Superior temporal gyrus (tissue), 1 donor: ENCODE measurements at regions not wholly inside any gene's neighbourhood (a gene's known extent, or its start where the extent isn't known, plus 50 kb on each side); places are given as distances from the start of the nearest gene placed in this dataset.

Experiments
- DNase-seq: peaks from one replicate; pipeline ENCODE4 v3.0.0-alpha.2; 2016; ENCODE audit errors: extremely low spot score

DNA sequence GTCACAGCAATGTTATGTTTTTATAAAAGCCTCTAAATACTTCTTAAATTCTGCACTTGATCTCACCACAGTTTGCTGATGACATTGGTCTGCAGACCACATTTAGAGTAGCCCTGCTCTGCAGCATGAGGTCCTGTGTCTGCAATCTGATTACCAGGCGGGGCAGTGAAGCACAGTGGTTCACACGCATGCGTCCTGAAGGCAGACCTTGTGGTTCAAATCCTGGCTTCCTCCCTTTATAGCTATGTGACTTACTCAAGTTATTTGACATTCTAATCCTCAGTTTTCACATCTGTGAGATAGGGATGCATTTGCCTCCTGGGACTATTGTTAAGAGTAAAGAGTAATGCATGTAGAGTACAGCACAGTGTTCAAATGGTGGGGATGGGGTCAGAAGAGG lies 50.3 kb downstream of the BMAL2 start:
- DNase-seq = no peak

GRCh38 chr12:27383429-27384260 lies 51.0 kb downstream of the BMAL2 start:
- DNase-seq = peak; percentile 47

DNA sequence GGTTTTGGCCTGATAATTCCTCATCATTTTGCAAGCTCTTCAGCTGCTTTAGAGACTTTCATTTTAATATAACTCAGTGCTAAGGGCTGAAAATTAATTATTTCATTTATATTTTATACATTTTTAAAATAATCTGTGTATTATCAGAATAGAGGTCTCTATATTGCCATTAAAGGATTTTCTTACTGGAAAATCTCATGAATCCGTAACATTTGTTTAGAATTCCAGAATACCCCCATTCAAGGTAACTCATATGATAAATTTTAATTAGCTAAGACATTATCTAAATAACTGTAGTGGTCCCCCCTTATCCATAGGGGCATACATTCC lies 51.6 kb downstream of the BMAL2 start:
- no peak for DNase-seq

DNA sequence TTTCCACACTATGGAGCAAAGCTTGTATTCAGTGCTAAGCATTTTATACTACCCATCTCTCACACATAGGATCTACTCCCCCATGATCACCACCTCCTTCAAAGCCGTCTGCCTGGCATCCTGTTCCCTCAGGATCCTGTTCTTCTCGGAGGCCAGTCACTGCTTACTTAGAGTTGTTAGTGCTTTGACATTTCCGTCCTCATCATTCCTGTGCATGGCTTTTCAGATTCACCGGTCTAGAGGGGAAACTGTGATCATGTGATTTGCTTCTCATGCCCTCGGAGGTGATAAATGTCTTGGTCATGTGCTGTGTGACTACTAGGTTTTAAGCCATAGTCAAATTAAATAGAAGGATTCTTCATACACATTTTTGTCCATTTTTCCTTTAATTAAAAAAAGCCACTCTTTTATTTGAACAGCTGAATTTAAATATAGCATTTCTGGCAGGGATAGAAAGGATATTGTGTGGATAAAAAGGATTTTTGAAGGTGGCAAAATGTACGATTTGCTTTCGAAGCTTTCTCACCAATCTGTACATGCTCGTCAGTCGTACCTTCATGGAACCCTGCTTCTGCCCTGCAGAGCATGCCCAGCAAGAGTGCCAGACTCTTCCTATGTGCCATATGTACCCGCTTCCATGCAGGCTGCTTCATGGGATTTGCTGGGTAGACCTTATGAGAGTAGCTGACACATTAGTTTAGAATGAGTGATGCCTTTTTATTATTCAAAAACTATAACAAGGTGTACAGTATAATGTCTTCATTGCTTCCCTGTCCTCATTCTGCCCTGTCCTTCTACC lies 53.3 kb downstream of the BMAL2 start:
- DNase-seq = peak; percentile 27

- no peak for DNase-seq
Observed at GRCh38 chr12:27387473-27387872, 54.8 kb downstream of the BMAL2 start.

DNA sequence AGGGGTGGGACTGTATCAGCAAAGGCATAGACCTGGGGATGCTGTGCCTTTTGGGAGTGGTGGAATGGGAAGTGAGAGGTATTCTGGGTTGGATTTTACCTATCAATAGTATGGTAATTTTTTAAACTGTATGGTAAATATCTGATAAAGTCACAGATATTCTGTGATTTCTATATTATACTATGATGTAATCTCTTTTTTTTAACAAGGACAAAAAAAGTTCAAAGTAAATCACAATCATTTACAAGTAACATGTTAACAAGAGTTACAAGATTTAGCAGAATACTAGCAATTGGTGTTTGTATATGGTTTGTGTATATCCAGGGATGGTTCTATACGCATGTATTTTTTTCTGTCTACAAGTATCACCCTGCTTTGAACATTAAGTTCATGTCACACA lies 56.0 kb downstream of the BMAL2 start:
- no peak for DNase-seq

GRCh38 chr12:27394676-27395075 lies 51.9 kb upstream of the SMCO2 start:
- DNase-seq = no peak

GRCh38 chr12:27396216-27396815 lies 50.2 kb upstream of the SMCO2 start:
- DNase-seq = peak; percentile 39
